Stimulated activated memory B cell treated with anti-CD40 and anti-IgM and Interleukin-4, amounts not matched to agents 10 μg/mL and 1 μg/mL and 100 μg/mL, for 72 hours (primary cell): ENCODE measurements at regions not wholly inside any gene's neighbourhood (a gene's known extent, or its start where the extent isn't known, plus 50 kb on each side); places are given as distances from the start of the nearest gene placed in this dataset.
"Not testable (repeated sequence)": the region's sequence is repeated elsewhere in the genome, so short reads cannot be mapped to it uniquely, and the experiment has no call there.

Experiments used
- ATAC-seq: fragments of 150-1000 bp; cut with Tn5 transposase; 2 replicates; pipeline ENCODE4 v1.10.0; 2021
- H3K27ac Mint-ChIP-seq: one replicate; pipeline ENCODE4 v1.8.0; 2022; ENCODE audit warnings: mild to moderate bottlenecking, mixed read lengths
- H3K27me3 Mint-ChIP-seq: one replicate; pipeline ENCODE4 v1.8.0; 2022; ENCODE audit warnings: mixed read lengths
- H3K36me3 Mint-ChIP-seq: one replicate; pipeline ENCODE4 v1.8.0; 2022; ENCODE audit warnings: mixed read lengths
- H3K4me1 Mint-ChIP-seq: one replicate; pipeline ENCODE4 v1.8.0; 2022; ENCODE audit warnings: mixed read lengths
- H3K4me3 Mint-ChIP-seq: one replicate; pipeline ENCODE4 v1.8.0; 2022; ENCODE audit warnings: mild to moderate bottlenecking, moderate library complexity, mixed read lengths
- H3K9me3 Mint-ChIP-seq: one replicate; pipeline ENCODE4 v1.8.0; 2022; ENCODE audit warnings: mixed read lengths

DNA sequence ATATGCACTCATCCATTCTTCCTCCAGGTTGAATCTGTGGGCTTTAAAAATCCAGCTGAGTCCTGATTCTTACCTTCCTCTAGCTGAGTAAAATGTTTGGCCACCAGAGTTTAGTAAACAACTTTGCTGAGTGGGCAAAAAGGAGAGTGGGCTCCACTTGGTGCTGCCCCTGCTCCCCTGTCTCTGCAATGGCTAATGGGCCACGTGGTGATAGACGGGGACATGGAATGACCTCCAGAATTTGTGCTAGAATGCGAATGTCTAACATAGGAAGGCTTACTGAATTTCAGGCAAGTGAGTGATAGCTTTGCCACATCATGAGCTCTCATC lies 137.3 kb upstream of the CES5A start:
- no peak for ATAC-seq
- Mint-ChIP-seq H3K27me3 (peaks cover 57% of the 10 kb centered on the region), H3K36me3 (no peaks in the 10 kb centered on the region)

DNA sequence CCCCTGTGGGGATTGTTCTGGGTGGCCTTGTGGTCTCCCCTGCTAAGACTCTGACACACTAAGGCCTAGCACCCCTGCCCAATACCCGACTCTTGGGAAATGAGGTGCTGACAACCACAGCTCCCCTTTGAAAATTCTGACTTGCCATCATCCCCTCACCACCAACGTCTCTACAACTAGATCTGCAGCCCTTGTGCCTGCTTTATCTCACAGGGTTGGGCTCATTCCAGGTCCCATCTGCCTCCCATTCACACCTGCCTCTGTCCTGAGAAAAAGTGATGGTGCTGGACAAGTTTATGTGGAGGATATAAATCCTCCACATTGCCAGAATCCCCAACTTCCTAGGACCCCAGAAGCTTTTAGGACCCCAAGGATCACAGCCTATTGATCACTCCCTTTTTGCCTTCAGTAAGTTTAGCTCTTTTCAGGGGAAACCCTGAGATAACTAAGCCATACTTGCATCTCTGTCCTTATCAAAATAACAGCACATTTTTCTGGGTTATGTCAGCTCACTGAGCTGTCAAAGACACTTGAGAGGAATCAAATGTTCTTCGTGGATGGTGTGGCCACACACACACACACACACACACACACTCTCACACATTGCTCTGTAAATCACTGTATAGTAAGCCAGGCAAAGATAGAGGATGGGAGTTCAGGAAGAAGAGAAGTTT lies 136.8 kb upstream of the CES5A start:
- no peak for ATAC-seq
- no peak overlapping the region for H3K4me3 Mint-ChIP-seq

More for the DNA sequence above, 137.3 kb upstream of the CES5A start:
- H3K9me3 Mint-ChIP-seq = peaks cover 3% of the 10 kb centered on the region
- H3K4me3 Mint-ChIP-seq = no peak overlapping the region
- no peaks in the 10 kb centered on the region for H3K4me1 Mint-ChIP-seq
- no peak overlapping the region for H3K27ac Mint-ChIP-seq

DNA sequence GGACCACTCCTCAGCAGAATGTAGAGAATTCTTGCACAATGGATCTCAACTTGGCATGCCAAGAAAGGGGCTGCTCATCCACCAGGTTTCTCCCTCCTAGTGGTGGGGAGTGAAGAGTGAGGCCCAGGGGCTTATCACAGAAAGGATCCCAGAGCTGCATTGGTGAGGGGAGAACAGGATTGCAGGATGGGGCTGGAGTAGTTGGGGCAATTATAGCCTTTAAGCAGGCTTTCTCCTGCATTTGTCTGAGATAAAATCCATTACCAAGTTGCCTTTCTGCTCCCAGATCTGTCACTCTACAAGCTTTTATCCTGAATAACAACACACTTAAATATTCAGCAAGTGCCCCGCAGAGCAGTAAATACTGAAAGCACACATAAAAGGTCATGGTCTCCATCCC lies 130.8 kb upstream of the CES5A start:
- H3K27me3 Mint-ChIP-seq = peaks cover 25% of the 10 kb centered on the region
- H3K9me3 Mint-ChIP-seq = no peaks in the 10 kb centered on the region
- ATAC-seq = no peak
- no peaks in the 10 kb centered on the region for H3K4me1 Mint-ChIP-seq
- no peaks in the 10 kb centered on the region for H3K36me3 Mint-ChIP-seq
- H3K4me3 Mint-ChIP-seq = no peak overlapping the region
- H3K27ac Mint-ChIP-seq = no peak overlapping the region

More for the DNA sequence above, 136.8 kb upstream of the CES5A start:
- Mint-ChIP-seq H3K4me1 (no peaks in the 10 kb centered on the region), H3K36me3 (no peaks in the 10 kb centered on the region), H3K27ac (no peak overlapping the region), H3K27me3 (peaks cover 52% of the 10 kb centered on the region), H3K9me3 (no peaks in the 10 kb centered on the region)

DNA sequence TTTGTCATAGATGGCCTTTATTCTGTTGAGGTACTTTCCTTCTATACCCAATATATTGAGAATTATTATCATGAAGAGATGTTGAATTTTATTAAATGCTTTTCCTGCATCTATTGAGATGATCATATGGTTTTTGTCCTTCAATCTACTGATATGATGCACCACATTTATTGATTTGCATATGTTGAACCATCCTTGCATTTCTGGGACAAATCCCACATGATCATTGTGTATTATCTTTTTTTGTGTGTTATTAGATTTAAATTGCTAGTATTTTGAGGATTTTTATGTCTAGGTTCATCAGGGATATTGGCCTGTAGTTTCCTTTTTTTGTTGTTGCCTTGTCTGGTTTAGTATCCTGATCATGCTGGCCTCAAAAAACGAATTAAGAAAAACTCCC lies 124.5 kb upstream of the CES5A start:
- Mint-ChIP-seq H3K27ac (no peak overlapping the region), H3K4me1 (no peaks in the 10 kb centered on the region), H3K27me3 (peaks cover 23% of the 10 kb centered on the region), H3K9me3 (peaks cover 16% of the 10 kb centered on the region), H3K4me3 (no peak overlapping the region), H3K36me3 (peaks cover 6% of the 10 kb centered on the region)
- no peak for ATAC-seq

DNA sequence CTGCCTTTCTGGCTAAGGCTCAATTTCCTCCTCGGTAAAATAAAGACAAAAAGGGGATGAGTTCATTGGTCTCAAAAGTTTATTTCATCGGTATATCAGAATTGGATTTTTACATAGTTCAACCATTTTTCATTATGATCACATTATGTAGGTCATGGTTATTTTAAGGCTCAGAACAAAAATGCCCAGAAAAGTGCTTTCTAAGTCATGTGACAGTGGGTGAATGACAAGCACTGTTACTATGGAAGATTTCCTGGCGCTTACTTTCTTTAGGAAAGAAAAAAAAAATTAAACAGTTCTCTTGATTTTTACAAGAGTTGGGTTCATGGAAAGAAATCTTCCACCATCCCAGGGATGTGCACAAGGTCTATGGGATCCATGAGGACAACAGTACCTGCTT lies 117.9 kb upstream of the CES5A start:
- no peak for ATAC-seq
- H3K27me3 Mint-ChIP-seq = peaks cover 15% of the 10 kb centered on the region
- H3K4me3 Mint-ChIP-seq = no peak overlapping the region
- H3K9me3 Mint-ChIP-seq = peaks cover 4% of the 10 kb centered on the region
- no peaks in the 10 kb centered on the region for H3K4me1 Mint-ChIP-seq
- no peaks in the 10 kb centered on the region for H3K36me3 Mint-ChIP-seq
- no peak overlapping the region for H3K27ac Mint-ChIP-seq

DNA sequence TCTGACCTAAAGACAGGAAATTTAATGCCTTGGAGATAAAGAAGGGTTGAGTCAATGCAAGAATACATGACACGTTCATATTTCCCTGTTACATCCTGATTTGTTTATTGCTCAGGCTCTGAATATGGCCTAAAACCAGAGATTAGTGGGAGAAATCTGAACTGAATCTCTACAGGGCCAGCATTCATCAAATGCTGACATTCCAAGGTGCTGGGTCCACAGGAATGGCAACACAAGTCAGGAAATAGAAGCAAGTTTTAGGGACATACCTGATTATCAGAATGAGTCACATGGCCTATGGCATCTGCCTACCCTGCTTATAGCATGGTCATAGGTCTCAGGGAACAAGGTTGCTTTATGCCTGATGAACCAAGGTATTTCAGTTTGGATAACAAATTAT lies 117.4 kb upstream of the CES5A start:
- Mint-ChIP-seq H3K27ac (no peak overlapping the region), H3K9me3 (peaks cover 3% of the 10 kb centered on the region), H3K4me1 (no peaks in the 10 kb centered on the region), H3K27me3 (peaks cover 10% of the 10 kb centered on the region), H3K36me3 (no peaks in the 10 kb centered on the region), H3K4me3 (no peak overlapping the region)
- ATAC-seq = no peak

DNA sequence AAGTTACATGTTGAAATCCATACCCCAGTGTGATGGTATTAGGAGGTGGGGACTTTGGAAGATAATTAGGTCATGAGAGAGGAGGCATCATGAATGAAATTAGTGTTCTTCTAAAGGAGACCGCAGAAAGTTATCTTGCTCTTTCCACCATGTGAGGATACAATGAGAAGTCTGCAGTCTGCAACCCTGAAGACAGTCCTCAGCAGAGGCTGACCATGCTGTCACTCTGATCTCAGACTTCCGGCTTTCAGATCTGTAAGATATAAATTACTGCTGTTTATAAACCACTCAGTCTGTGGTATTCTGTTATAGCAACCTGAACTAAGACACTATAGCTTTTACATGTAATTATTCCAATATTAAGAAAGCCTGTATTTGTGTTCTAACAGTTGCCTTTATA lies 116.7 kb upstream of the CES5A start:
- ATAC-seq = no peak
- H3K4me3 Mint-ChIP-seq = no peak overlapping the region
- H3K9me3 Mint-ChIP-seq = peaks cover 3% of the 10 kb centered on the region
- H3K27me3 Mint-ChIP-seq = peaks cover 10% of the 10 kb centered on the region
- no peaks in the 10 kb centered on the region for H3K36me3 Mint-ChIP-seq
- H3K4me1 Mint-ChIP-seq = no peaks in the 10 kb centered on the region
- H3K27ac Mint-ChIP-seq = no peak overlapping the region

DNA sequence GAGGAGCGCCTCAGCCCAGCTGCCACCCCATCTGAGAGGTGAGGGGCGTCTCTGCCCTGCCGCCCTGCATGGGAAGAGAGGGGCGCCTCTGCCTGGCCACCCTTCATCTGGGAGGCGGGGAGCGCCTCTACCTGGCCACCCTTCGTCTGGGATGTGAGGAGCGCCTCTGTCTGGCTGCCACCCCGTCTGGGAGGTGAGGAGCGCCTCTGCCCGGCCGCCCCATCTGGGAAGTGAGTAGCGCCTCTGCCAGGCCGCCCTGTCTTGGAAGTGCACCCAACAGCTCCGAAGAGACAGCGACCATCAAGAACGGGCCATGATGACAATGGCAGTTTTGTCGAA lies 114.4 kb upstream of the CES5A start:
- H3K27me3 Mint-ChIP-seq = peaks cover 23% of the 10 kb centered on the region
- H3K27ac Mint-ChIP-seq = no peak overlapping the region
- peak; percentile 20 for ATAC-seq
- H3K9me3 Mint-ChIP-seq = peaks cover 3% of the 10 kb centered on the region
- H3K36me3 Mint-ChIP-seq = no peaks in the 10 kb centered on the region
- H3K4me1 Mint-ChIP-seq = no peaks in the 10 kb centered on the region
- no peak overlapping the region for H3K4me3 Mint-ChIP-seq

DNA sequence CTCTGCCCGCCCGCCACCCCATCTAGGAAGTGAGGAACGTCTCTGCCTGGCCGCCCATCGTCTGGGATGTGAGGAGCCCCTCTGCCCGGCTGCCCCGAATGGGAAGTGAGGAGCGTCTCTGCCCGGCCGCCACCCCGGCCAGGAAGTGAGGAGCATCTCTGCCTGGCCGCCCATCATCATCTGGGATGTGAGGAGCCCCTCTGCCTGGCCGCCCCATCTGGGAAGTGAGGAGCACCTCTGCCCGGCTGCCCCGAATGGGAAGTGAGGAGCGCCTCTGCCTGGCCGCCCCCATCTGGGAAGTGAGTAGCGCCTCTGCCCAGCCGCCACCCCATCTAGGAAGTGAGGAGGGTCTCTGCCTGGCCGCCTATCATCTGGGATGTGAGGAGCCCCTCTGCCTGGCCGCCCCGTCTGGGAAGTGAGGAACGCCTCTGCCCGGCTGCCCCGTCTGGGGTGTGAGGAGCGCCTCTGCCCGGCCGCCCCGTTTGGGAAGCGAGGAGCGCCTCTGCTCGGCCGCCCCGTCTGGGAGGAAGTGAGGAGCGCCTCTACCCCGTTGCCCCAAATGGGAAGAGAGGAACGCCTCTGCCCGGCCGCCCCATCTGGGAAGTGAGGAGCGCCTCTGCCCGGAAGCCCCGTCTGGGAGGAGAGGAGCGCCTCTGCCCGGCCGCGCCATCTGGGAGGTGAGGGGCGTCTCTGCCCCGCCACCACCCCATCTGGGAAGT lies 113.8 kb upstream of the CES5A start:
- not testable (repeated sequence) for H3K36me3 Mint-ChIP-seq, H3K9me3 Mint-ChIP-seq, H3K4me1 Mint-ChIP-seq, ATAC-seq, H3K4me3 Mint-ChIP-seq, H3K27ac Mint-ChIP-seq
- peaks cover 23% of the 10 kb centered on the region for H3K27me3 Mint-ChIP-seq

DNA sequence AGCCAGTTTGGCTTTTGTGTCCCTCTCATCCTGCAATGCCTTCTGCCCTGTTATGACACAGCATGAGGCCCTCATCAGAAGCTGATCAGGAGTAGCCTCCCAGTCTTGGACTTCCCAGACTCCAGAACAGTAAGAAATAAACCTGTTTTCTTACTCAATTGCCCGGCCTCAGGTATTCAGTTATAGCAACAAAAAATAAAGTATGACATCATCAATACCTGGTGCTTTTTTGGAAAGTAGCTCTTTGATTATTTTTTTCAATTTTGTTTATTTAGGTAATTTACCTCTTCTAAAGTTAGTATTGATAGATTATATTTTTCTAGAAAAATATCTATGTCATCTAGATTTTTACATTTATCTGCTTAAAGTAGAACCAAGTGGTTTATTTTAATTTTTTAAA lies 112.8 kb upstream of the CES5A start:
- no peaks in the 10 kb centered on the region for H3K36me3 Mint-ChIP-seq
- peaks cover 31% of the 10 kb centered on the region for H3K27me3 Mint-ChIP-seq
- ATAC-seq = no peak
- H3K4me1 Mint-ChIP-seq = no peaks in the 10 kb centered on the region
- peaks cover 3% of the 10 kb centered on the region for H3K9me3 Mint-ChIP-seq
- H3K27ac Mint-ChIP-seq = no peak overlapping the region
- no peak overlapping the region for H3K4me3 Mint-ChIP-seq

DNA sequence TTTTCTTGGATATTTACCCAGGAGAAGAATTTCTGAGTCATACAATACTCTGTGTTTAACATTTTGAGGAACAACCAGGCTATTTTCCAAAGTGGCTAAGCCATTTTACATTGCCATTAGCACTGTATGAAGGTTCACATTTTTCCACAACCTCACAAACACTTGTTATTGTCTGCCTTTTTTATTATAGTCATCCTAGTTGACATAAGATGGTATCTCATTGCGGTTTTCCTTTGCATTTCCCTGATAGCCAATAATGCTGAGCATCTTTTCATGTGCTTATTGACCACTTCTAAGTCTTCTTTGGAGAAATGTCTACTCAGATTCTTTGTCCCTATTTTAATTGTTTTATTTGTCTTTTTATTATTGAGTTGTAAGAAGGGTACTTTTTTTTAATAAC lies 107.4 kb upstream of the CES5A start:
- Mint-ChIP-seq H3K36me3 (no peaks in the 10 kb centered on the region), H3K9me3 (no peaks in the 10 kb centered on the region), H3K27me3 (peaks cover 23% of the 10 kb centered on the region), H3K4me3 (no peak overlapping the region), H3K4me1 (no peaks in the 10 kb centered on the region), H3K27ac (no peak overlapping the region)
- no peak for ATAC-seq

DNA sequence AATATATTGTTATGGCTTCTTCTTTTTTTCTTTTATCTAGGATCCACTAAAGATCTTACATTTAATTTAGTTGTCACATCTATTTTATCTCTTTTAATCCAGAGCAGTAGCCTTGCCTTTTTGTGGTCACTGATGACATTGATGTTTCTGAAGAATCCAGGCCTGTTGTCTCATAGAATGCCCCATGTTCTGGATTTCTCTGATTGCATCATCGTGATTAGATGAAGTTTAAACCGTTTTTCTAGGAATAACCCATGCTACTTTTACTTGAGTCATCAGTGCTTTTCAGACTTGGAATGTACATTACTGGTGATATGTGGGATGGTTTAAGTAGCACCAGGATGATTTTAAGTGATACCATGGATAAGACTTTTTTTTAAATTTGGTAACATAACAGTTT lies 106.4 kb upstream of the CES5A start:
- ATAC-seq = no peak
- no peak overlapping the region for H3K4me3 Mint-ChIP-seq
- no peaks in the 10 kb centered on the region for H3K4me1 Mint-ChIP-seq
- no peaks in the 10 kb centered on the region for H3K9me3 Mint-ChIP-seq
- H3K27me3 Mint-ChIP-seq = peaks cover 20% of the 10 kb centered on the region
- no peaks in the 10 kb centered on the region for H3K36me3 Mint-ChIP-seq
- no peak overlapping the region for H3K27ac Mint-ChIP-seq

DNA sequence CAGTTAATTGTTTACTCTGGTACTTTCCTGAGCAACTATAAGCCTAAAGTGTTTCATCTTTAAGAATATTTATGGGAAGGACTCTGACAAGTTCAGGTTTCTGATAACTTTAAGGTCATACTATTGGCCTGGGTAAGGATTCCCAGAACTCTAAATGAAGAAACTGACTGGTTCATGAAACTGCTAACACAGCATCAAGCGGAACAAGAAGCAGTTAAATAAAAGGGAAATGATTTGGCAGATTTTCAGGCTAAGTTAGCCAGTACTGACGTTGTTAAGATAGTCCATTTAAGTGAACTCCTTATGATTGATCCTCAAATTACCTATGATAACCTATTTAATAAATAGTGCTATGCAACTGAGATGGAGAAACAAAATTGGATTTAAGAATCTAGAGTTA lies 101.6 kb upstream of the CES5A start:
- H3K27me3 Mint-ChIP-seq = no peaks in the 10 kb centered on the region
- no peak for ATAC-seq
- H3K36me3 Mint-ChIP-seq = no peaks in the 10 kb centered on the region
- no peaks in the 10 kb centered on the region for H3K4me1 Mint-ChIP-seq
- no peaks in the 10 kb centered on the region for H3K9me3 Mint-ChIP-seq
- no peak overlapping the region for H3K4me3 Mint-ChIP-seq
- H3K27ac Mint-ChIP-seq = no peak overlapping the region

DNA sequence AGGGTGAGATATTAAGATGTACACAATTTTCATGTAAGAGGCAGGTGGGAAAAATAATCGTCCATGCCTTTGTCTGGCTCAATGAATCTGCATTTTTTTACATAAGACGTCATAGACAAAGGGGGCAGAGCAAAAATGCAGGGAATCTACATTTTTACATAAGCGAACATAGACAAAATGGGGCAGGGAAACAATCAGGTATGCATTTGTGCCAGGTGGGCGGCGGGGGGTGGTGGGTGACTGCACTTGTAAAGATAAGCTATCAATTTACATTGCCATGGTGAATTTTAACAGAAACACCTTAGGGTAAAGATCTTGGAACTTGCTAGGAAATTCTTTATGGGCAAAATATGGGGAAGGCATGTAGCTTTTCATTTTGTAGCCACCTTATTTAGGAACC lies 96.3 kb upstream of the CES5A start:
- H3K27ac Mint-ChIP-seq = no peak overlapping the region
- no peaks in the 10 kb centered on the region for H3K27me3 Mint-ChIP-seq
- H3K4me3 Mint-ChIP-seq = no peak overlapping the region
- H3K4me1 Mint-ChIP-seq = no peaks in the 10 kb centered on the region
- no peaks in the 10 kb centered on the region for H3K9me3 Mint-ChIP-seq
- no peak for ATAC-seq
- H3K36me3 Mint-ChIP-seq = no peaks in the 10 kb centered on the region

DNA sequence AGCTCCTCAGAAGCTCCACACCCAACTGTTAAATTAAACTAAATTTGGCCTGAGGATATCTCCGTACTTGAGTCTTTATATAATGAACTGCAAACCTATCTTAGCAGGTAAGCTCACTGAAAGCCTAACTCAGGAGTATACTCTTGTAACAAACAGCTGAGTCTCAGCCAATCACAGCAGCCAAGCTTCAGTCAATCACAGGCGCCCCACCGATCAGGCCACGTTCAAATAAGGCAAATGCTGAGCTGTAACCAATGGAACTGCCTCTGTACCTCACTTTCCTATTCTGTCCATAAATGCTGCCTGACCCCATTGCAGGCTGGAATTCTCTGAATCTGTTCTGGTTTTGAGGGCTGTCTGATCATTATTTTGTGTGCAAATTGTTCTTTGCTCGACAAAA lies 93.0 kb upstream of the CES5A start:
- H3K4me1 Mint-ChIP-seq = no peaks in the 10 kb centered on the region
- H3K27ac Mint-ChIP-seq = no peak overlapping the region
- H3K36me3 Mint-ChIP-seq = no peaks in the 10 kb centered on the region
- H3K9me3 Mint-ChIP-seq = no peaks in the 10 kb centered on the region
- ATAC-seq = no peak
- no peaks in the 10 kb centered on the region for H3K27me3 Mint-ChIP-seq
- no peak overlapping the region for H3K4me3 Mint-ChIP-seq

DNA sequence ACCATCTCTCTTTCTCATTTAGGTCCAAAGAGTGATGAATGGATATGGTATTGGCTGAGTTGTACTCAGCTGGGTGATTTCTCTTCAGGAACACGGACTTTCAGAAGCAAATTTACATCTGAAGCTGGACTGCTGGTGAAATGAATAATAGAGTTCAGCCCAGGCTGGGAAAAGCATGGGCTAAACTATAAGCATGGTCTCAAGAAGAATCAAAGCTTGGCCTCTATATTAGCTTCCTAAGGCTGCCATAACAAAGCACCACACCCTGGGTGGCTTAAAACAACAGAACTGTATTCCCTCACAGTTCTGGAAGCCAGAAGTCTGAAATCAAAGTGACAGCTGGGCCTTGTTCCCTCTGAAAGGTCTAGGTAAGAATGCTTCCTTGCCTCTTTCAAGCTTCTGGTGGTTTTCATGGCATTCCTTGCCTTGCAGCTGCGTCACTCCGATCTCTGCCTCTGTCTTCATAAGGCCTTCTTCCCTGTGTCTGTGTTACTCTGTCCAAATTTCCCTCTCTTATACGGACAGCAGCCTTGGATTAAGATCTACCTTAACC lies 89.8 kb upstream of the CES5A start:
- Mint-ChIP-seq H3K4me3 (no peak overlapping the region), H3K36me3 (no peaks in the 10 kb centered on the region), H3K27me3 (peaks cover under 1% of the 10 kb centered on the region), H3K9me3 (peaks cover 5% of the 10 kb centered on the region), H3K4me1 (no peaks in the 10 kb centered on the region), H3K27ac (no peak overlapping the region)
- ATAC-seq = no peak
